Iris pigment epithelial cell (primary cell): ENCODE measurements at regions not wholly inside any gene's neighbourhood (a gene's known extent, or its start where the extent isn't known, plus 50 kb on each side); places are given as distances from the start of the nearest gene placed in this dataset.
A peak's percentile ranks its signal among the peaks of the same experiment; 100 is the strongest.
"Not testable (repeated sequence)": the region's sequence is repeated elsewhere in the genome, so short reads cannot be mapped to it uniquely, and the experiment has no call there.

Experiments
- DNase-seq: peaks from one replicate; pipeline ENCODE4 v3.0.0-alpha.2; 2011; ENCODE audit warnings: low read depth

- DNase-seq, result no peak
Measured at GRCh38 chr10:64416011-64416410, 894.8 kb downstream of the REEP3 start.

GRCh38 chr10:64419461-64419860 is 898.3 kb downstream of the REEP3 start:
- DNase-seq, result no peak

DNA sequence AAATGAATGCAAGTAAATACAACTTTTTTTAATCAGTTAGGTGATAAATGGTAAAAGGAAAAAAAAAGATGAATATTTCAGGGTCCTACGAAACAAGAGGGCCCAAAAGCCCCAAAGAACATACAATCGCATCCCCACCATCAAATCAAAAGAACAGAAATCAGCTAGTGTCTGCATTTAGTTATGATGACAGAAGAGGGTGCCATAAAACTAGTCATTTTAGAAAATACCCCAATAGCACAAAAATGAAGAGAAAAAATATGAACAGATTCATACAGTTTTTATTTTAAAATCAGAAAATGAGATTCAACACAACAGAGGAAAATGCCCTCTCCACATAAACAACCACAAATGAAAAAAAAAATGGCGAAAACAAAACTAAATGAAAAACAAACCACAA is 905.5 kb downstream of the REEP3 start:
- DNase-seq, result no peak

DNA sequence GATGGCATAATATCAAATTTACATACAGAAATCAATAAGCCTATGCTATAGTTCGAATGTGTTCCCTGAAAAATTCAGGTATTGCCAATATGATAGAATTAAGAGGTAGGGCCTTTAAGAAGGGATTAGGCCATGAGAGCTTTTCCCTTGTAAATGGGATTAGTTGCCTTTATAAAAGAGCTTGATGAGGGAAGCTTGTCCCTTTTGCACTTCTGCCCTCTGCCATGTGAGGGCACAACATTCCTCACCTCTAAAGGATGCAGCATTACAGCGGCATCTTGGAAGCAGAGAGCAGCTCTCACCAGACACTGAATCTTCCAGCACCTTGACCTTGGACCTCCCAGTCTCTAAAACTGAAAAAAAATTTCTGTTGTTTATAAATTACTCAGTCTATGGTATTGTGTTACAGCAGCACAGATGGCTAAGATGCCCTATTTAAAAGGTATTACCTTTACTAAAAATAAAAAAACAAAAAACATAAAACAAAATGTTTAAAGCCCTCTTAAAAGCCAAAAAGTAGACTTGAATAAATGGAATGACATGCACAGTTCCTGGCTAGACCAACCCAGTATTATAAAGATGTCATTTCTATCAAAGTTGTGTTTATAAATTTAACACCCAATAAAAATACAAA is 909.6 kb downstream of the REEP3 start:
- no peak for DNase-seq

GRCh38 chr10:64441872-64442271 is 920.7 kb downstream of the REEP3 start:
- not testable (repeated sequence) for DNase-seq

DNA sequence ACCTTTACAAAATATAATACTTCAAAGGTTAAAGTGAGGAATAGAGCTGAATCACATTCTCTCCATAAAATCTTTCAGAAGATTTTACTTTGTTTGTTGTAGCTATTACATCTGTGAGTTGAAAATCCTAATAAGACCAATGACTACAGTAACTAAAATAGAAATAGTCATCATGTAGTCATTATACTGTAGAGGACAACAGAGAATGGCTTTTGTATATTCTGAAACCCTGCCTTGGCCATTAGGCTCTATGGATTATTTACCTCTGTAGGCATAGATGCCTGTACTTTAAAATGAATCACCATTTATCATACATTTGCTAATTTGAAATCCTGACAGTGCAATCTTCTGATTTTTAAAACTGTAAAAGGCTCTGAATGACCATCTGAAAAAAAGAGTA is 923.0 kb downstream of the REEP3 start:
- DNase-seq, result no peak

DNA sequence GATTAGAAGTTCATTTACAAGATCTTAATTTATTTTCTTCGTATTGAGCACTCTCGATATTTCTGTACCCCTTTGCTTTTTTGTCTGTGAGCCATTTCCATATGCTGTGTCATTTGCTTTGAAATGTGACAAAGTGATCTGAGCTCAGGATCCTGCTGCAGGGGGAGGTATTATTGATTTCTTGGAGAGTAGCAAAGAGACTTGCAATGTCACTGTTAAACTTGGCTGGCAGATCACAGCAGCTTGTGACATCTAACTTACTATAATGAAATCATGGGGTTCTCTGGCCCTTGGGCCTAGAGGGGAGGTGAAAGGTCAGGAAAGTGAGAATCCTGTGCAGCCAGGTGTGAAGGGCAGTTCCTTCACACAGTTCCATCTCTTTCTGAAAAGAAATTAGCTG is 923.4 kb downstream of the REEP3 start:
- DNase-seq, result no peak

- DNase-seq, result no peak
Measured at GRCh38 chr10:64449603-64450002, 928.4 kb downstream of the REEP3 start.

- no peak for DNase-seq
Measured at GRCh38 chr10:64450312-64450711, 929.1 kb downstream of the REEP3 start.

- DNase-seq, result no peak
Measured at GRCh38 chr10:64454962-64455361, 933.8 kb downstream of the REEP3 start.

DNA sequence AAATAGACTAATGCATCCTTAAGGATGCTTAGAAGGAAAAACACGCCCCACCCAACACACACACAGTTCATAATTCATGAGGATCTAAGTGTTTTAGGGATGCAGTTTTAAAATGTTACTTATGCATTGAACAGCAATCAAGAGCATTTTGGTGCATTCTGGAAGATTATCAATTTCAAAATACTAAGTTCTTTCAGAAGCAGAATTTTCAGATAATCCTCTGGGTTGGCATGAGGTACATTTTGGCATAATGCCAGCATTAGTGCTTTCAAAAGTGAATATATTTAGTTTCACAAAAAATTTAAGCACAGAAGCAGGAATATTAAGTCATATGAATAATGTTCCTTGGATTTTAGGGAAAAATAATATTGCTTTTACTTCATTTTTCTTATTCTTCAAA is 937.1 kb downstream of the REEP3 start:
- no peak for DNase-seq

DNA sequence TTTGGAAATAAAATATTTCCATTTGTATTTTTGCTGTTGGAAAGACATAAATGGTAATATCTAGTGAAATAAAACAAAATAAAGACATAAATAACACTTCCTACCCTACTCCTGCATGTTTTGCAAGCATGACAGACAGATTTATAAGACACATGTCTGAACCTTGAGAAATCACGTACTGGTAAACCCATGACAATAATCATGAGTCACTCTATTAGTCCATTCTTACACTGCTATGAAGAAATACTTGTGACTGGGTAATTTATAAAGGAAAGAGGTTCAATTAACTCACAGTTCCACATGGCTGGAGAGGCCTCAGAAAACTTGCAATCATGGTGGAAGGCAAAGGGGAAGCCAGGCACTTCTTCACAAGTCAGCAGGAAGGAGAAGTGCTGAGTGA is 942.2 kb downstream of the REEP3 start:
- no peak for DNase-seq

- DNase-seq, result no peak
Measured at GRCh38 chr10:64465653-64466052, 944.5 kb downstream of the REEP3 start.

GRCh38 chr10:64468219-64468618 is 947.0 kb downstream of the REEP3 start:
- DNase-seq, result no peak

DNA sequence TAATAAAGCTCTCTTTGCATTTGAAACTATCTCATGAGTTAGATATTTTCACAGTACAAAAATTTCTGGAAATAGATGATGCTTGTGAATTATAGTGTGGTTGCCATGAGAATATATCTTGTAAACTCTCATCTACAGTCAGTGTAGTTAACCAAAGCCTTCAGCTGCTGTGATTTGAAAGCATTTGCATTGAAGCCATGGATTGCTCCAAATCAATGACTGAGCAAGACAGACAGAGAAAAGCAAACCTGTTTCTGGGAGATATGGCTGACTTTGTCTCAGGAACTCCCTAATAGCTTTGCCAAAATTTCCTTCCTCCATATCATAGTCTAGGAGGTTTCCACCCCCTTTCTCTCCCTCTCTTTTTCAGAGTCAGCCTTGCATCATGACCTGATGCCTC is 955.3 kb downstream of the REEP3 start:
- DNase-seq, result no peak

- no peak for DNase-seq
Measured at GRCh38 chr10:64477791-64478190, 956.6 kb downstream of the REEP3 start.

DNA sequence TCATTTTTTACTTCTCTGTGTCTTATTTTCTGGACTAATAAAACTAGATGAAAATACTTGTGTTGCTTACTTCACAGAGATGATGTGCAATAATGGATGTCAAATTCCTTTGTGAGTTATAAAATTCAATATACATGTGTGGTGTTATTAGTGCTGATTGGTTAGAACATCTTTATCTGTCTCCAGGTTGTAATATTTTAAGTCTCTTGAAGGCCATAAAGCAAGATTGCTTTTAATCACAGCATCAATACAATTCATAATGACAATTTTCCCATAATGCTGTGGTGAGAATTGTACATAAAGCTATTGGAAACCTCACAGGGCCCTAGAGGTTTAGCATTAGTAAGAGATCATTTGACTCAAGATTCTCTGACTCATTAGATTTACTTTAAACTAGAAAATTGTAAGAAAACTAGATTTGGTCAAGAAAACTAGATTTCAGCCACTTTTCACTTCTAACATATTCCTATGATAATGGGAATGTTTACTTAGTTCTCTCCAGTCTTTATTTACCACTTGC is 963.7 kb downstream of the REEP3 start:
- DNase-seq, result no peak

GRCh38 chr10:64486149-64486548 is 964.9 kb downstream of the REEP3 start:
- DNase-seq, result peak; percentile 32

DNA sequence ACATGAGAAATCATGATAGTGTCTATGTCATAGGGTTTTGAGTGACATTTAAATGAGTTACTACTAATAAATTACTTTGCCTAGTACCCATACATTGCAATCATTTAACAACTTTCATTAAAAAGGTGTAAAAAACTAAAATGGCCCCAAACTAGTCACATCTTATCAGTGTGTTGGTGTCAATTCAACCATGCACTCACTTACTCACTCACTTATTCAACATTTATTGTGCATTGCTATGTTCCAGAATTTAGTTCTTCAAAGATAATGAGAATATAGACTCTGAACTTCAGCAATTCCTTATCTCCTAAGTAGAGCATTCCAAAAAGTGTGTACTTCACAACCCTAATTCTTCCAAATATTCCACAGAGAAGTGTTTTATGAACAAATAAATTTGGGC is 965.7 kb downstream of the REEP3 start:
- DNase-seq, result no peak

- no peak for DNase-seq
Measured at GRCh38 chr10:64494901-64495300, 973.7 kb downstream of the REEP3 start.

- DNase-seq, result no peak
Measured at GRCh38 chr10:64497306-64497705, 976.1 kb downstream of the REEP3 start.

GRCh38 chr10:64501807-64502206 is 980.6 kb downstream of the REEP3 start:
- DNase-seq, result no peak

- no peak for DNase-seq
Measured at GRCh38 chr10:64502936-64503335, 981.7 kb downstream of the REEP3 start.

- DNase-seq, result no peak
Measured at GRCh38 chr10:64503429-64503828, 982.2 kb downstream of the REEP3 start.
